GM21786 (cell line): ENCODE measurements at regions not wholly inside any gene's neighbourhood (a gene's known extent, or its start where the extent isn't known, plus 50 kb on each side); places are given as distances from the start of the nearest gene placed in this dataset.

Experiments used
- ATAC-seq: cut with Tn5 transposase; IDR thresholded peaks from one replicate; pipeline ENCODE4 v1.9.1; 2021; ENCODE audit not compliant: unreplicated experiment

GRCh38 chr10:52679117-52679516, 93.5 kb downstream of the MBL2 start:
- ATAC-seq, result no peak

- ATAC-seq, result no peak
Measured at GRCh38 chr10:52682766-52683165, 89.8 kb downstream of the MBL2 start.

- ATAC-seq, result no peak
Measured at GRCh38 chr10:52683776-52684175, 88.8 kb downstream of the MBL2 start.

- no peak for ATAC-seq
Measured at GRCh38 chr10:52688899-52689298, 83.7 kb downstream of the MBL2 start.

- ATAC-seq, result no peak
Measured at GRCh38 chr10:52696232-52696631, 76.4 kb downstream of the MBL2 start.

- ATAC-seq, result no peak
Measured at GRCh38 chr10:52701647-52702046, 70.9 kb downstream of the MBL2 start.

- no peak for ATAC-seq
Measured at GRCh38 chr10:52703451-52703850, 69.1 kb downstream of the MBL2 start.

GRCh38 chr10:52703898-52704297, 68.7 kb downstream of the MBL2 start:
- ATAC-seq, result no peak

- no peak for ATAC-seq
Measured at GRCh38 chr10:52706332-52707070, 66.1 kb downstream of the MBL2 start.
